VCaP (cell line): ENCODE measurements at regions not wholly inside any gene's neighbourhood (a gene's known extent, or its start where the extent isn't known, plus 50 kb on each side); places are given as distances from the start of the nearest gene placed in this dataset.

Source experiments
- H3K27ac ChIP-seq: fragments of 450-650 bp; 2 replicates; pipeline ENCODE4 v1.5.1; 2017
- TF ChIP-seq, protein P1 (sequence below): fragments of 450-650 bp; conservative IDR thresholded peaks from 2 replicates; pipeline ENCODE4 v1.5.1; 2017; ENCODE audit warnings: mild to moderate bottlenecking, moderate library complexity

DNA sequence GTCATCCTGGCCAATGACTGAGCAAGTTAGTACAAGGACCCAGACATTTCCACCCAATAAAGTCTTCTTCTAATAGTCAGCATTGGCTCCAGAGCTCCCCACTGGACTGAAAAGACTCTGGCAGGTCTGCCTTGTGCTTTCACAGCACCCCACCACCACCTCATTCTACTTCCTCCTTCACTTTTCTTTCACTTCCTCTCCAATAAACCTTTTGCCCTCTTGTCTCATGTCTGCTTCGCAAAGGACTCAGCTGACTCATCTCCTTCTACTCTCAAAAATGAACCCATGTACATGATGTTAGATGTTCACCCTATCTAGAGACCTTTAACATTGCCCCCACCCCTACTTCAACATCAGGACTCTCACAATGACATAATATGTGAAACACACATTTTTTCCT lies 181.0 kb upstream of the PPP2R3A start:
- TF ChIP-seq, protein P1, sequence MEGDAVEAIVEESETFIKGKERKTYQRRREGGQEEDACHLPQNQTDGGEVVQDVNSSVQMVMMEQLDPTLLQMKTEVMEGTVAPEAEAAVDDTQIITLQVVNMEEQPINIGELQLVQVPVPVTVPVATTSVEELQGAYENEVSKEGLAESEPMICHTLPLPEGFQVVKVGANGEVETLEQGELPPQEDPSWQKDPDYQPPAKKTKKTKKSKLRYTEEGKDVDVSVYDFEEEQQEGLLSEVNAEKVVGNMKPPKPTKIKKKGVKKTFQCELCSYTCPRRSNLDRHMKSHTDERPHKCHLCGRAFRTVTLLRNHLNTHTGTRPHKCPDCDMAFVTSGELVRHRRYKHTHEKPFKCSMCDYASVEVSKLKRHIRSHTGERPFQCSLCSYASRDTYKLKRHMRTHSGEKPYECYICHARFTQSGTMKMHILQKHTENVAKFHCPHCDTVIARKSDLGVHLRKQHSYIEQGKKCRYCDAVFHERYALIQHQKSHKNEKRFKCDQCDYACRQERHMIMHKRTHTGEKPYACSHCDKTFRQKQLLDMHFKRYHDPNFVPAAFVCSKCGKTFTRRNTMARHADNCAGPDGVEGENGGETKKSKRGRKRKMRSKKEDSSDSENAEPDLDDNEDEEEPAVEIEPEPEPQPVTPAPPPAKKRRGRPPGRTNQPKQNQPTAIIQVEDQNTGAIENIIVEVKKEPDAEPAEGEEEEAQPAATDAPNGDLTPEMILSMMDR, result no peak
- H3K27ac ChIP-seq, result no peak overlapping the region

DNA sequence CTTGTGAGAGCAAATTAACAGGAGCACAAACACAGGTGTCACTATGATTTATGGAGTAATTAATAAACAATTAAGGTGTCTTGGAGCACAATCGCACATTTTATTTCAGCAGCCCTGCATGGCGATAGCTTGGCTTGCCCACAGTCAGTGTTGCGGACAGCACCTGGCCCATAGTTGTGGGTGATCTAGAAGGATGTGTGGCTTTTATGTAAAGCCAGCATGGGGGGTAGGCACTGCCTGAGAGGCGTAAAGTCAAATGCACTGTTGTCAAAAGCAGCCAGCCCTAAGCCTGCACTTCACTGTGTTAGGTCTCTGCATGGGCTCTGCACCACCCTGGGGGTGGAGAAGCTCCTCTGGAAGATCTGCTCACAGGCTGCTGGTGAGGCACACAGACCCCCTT lies 177.4 kb upstream of the PPP2R3A start:
- TF ChIP-seq, protein P1, result no peak
- no peak overlapping the region for H3K27ac ChIP-seq

DNA sequence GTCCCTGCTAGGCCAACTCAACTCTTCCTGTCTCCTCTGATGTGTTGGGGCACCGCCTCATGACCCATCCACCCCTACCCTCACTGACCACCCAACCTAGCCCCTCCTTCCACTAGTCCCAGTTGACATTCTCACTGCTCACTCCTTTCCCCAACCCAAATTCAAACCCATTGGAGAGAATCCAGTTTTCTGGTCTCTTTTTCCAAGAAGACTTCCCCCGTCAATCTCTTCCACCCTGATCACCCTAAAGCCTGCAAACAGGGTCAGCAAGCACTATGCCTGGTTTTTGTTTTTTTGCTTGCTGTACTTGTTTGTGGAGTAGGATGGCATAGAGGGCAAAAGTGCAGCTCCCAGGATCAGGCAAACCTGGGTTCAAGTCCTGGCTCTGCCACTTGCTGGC lies 176.6 kb upstream of the PPP2R3A start:
- TF ChIP-seq, protein P1, result no peak

DNA sequence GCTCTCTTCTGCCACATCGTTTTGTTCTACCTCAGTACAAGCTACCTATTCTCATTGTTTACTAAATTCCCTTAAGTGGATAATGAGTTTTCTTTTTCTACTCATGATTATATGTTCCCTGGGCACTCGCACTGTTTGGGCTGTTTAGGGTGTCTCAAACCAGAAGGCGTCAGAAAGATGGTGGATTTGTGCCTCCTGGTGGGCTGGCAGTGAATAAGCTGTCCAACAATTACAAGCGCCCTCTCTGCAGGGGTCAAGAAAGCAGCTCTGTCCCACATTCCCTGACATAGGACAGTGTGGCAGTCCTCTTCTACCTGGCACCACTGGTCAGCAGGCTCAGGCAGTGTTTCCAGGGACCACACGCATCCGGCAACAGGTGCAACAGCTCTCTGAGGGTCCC lies 173.4 kb upstream of the PPP2R3A start:
- TF ChIP-seq, protein P1, result no peak

More for the DNA sequence above, 176.6 kb upstream of the PPP2R3A start:
- no peak overlapping the region for H3K27ac ChIP-seq

DNA sequence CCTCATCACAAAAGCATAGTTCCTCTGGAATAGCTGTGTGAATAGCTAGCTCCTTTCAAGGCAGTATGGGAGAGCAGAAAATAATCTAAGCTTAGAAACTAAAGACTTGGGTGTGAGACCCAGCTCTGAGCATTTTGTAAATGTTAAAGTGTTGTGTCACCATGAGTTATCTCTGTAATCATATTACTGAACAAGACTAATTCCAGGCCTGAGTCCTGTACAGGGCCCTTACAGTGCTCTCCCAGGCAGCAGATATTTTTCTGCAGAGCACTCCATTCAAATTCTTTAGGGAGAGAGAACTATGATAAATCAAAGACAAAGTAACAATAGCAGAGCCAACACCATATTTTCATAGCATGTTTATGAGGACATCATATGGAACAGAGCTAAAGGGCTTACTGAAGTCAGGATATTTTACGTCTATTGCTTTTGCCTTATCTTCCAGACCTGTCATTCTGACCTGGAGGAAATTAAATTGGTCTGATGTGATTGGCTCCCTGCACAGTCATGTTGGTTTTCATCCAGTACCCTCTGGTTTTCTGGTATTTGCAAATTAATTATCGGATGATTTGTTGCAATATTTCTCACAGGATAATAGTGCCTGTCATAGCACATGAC lies 172.6 kb upstream of the PPP2R3A start:
- TF ChIP-seq, protein P1, result no peak

More for the DNA sequence above, 173.4 kb upstream of the PPP2R3A start:
- H3K27ac ChIP-seq, result no peak overlapping the region

DNA sequence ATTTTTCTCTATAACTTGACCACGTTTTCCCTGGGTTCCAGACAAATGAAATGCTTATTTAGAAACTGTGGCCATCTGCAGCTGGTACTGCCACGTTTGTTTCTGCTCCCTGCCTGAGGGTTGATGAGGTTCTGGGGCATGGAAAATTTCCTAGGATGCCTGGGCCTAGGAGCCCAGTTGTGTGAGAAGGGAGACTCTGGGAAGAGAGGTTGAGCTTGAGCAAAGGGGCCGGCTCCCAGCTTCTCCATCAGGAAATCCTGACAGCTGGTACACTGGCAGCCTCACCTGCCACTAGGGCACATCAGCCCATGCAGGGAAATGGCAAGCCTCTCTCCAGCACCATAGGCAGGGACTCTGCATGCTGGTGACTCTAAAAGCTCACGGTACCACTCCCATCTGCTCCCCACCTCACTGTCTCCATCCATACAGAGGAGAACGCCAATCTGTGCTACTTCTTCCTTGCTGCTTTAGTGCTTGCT lies 165.4 kb upstream of the PPP2R3A start:
- TF ChIP-seq, protein P1, result no peak
- no peak overlapping the region for H3K27ac ChIP-seq

More for the DNA sequence above, 172.6 kb upstream of the PPP2R3A start:
- no peak overlapping the region for H3K27ac ChIP-seq

DNA sequence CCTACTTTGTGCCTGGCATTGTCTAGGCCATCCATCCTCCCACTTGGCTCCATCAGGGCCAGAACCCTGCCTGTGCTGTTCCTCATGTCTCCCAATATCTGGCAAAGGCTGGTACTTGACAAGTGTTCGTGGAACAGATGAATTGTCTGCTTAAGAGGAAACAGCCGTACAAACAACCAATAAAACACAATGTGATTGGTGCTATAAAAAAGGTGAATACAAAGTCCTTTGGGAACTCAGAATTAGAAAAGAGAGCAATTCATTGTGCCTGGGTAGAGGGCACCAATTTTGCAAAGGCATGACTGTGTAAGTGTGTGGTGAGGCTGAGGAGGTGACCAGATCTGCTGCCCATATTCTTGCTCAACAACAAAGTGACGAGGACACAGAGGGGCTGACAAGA lies 164.5 kb upstream of the PPP2R3A start:
- no peak overlapping the region for H3K27ac ChIP-seq
- TF ChIP-seq, protein P1, result no peak
